ENCODE measurements at regions not wholly inside any gene's neighbourhood (a gene's known extent, or its start where the extent isn't known, plus 50 kb on each side); places are given as distances from the start of the nearest gene placed in this dataset.

DNA sequence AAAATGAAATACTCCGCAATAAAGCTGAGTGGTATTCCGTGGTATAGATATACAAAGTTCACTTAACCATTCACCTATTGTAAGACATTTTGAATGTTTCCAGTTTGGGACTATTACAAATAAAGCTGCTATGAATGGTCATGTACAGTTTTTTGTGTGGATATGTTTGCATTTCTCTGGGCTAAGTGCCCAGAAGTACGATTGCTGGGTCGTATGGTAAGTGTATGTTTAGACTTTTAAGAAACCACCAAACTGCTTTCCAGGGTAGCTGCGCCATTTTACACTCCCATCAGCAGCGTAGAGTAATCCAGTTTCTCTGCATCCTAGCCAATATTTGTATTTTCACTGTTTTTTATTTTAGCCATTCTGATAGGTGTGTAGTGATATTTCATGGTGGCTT is 208.4 kb upstream of the TLE3 start:
- TF ChIP-seq, protein P1, sequence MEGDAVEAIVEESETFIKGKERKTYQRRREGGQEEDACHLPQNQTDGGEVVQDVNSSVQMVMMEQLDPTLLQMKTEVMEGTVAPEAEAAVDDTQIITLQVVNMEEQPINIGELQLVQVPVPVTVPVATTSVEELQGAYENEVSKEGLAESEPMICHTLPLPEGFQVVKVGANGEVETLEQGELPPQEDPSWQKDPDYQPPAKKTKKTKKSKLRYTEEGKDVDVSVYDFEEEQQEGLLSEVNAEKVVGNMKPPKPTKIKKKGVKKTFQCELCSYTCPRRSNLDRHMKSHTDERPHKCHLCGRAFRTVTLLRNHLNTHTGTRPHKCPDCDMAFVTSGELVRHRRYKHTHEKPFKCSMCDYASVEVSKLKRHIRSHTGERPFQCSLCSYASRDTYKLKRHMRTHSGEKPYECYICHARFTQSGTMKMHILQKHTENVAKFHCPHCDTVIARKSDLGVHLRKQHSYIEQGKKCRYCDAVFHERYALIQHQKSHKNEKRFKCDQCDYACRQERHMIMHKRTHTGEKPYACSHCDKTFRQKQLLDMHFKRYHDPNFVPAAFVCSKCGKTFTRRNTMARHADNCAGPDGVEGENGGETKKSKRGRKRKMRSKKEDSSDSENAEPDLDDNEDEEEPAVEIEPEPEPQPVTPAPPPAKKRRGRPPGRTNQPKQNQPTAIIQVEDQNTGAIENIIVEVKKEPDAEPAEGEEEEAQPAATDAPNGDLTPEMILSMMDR (conservative IDR thresholded peaks at IDR 0.05; ENCODE audit: low read depth, low read length) = no peak
- H3K4me3 ChIP-seq (ENCODE audit: low read length) = no peak overlapping the region
- no peak for DNase-seq (ENCODE audit: low read depth)

DNA sequence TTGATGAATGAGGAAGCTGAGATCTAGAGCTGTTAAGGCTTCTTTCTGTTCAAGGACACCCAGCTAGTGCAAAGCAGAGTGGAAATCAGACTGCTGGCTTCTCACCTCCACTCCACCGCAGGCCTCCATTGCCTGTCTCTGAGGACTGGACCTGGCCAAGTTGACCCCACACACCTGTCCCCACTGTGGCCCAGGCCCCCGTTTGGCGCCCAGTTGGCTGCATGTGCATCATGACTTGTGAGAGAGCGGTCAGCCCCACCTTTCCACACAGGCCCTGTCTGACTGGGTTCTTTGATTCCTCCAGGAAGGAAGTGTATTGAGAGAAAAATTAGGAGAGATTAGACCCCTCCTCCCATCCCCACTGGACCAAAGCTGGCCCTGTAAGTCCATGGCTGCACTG is 206.3 kb upstream of the TLE3 start:
- no peak overlapping the region for H3K4me3 ChIP-seq (ENCODE audit: low read length)
- DNase-seq (ENCODE audit: low read depth) = no peak
- TF ChIP-seq, protein P1 (conservative IDR thresholded peaks at IDR 0.05; ENCODE audit: low read depth, low read length) = no peak

GRCh38 chr15:70302360-70302759 is 204.6 kb upstream of the TLE3 start:
- no peak overlapping the region for H3K4me3 ChIP-seq (ENCODE audit: low read length)
- no peak for DNase-seq (ENCODE audit: low read depth)
- TF ChIP-seq, protein P1 (conservative IDR thresholded peaks at IDR 0.05; ENCODE audit: low read depth, low read length) = no peak

GRCh38 chr15:70301396-70301795 is 203.7 kb upstream of the TLE3 start:
- TF ChIP-seq, protein P1 (conservative IDR thresholded peaks at IDR 0.05; ENCODE audit: low read depth, low read length) = no peak
- no peak overlapping the region for H3K4me3 ChIP-seq (ENCODE audit: low read length)
- no peak for DNase-seq (ENCODE audit: low read depth)

DNA sequence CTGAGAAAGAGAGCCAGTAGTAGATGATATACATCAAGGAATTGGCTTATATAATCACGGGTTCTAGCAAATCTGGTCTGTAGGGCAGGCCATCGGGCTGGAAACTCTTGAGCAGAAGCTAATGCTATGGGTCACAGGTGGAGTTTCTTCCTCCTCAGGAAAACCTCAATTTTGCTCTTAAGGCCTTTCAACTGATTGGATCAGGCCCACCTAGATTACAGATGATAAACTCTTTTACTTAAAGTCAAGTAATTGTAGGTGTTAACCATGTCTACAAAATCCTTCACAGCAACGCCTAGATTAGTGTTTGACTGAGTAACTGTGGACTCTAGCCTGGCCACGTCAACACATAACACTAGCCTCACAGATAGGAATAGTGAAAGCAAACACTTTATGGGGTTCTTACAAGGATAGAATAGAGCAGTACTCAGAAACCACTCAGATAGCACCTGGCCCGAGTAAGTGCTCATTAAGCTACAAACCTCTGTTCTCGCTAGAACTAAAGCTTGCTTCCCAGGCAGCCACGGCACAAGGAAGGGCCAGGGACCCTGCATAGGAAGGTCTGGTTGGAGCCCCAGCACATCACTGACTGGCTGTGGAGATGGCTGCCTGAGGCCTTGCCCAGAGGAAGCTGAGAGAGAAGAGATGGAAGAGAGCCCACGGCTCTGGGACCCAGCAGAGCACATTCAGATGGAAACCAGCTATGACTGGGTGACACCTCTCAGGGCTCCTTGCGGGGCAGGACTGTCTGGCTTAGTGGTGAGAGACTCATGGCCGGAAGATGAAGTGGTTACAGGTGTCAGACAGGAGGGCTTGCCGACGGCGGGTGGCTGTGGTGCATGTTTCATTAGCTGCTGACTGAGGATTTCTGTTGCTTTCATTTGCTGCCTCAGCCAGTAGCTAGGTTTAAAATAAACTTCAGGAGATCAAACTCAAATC is 202.5 kb upstream of the TLE3 start:
- DNase-seq (ENCODE audit: low read depth) = no peak

GRCh38 chr15:70297465-70298058 is 199.8 kb upstream of the TLE3 start:
- TF ChIP-seq, protein P1 (conservative IDR thresholded peaks at IDR 0.05; ENCODE audit: low read depth, low read length) = no peak
- DNase-seq (ENCODE audit: low read depth) = no peak
- no peak overlapping the region for H3K4me3 ChIP-seq (ENCODE audit: low read length)

More for the DNA sequence above, 202.5 kb upstream of the TLE3 start:
- H3K4me3 ChIP-seq (ENCODE audit: low read length) = no peak overlapping the region
- TF ChIP-seq, protein P1 (conservative IDR thresholded peaks at IDR 0.05; ENCODE audit: low read depth, low read length) = no peak
